Testis (tissue), 2 donors: ENCODE measurements at regions not wholly inside any gene's neighbourhood (a gene's known extent, or its start where the extent isn't known, plus 50 kb on each side); places are given as distances from the start of the nearest gene placed in this dataset.

Experiments used
- DNase-seq: peaks from one replicate; pipeline ENCODE4 v3.0.0-alpha.2; 2019
- H3K27ac ChIP-seq, 2 donors: fragments of 200-600 bp; sonication (generic); one replicate each; pipeline ENCODE4 v1.5.1; 2019
- H3K27me3 ChIP-seq: fragments of 200-600 bp; sonication (generic); one replicate; pipeline ENCODE4 v1.5.1; 2019
- H3K36me3 ChIP-seq: fragments of 200-600 bp; sonication (generic); one replicate; pipeline ENCODE4 v1.5.1; 2017; ENCODE audit warnings: low read depth; ENCODE audit errors: missing control alignments
- H3K4me1 ChIP-seq: fragments of 200-600 bp; sonication (generic); one replicate; pipeline ENCODE4 v1.5.1; 2019
- H3K4me3 ChIP-seq, 2 donors: fragments of 200-600 bp; sonication (generic); one replicate each; pipeline ENCODE4 v1.5.1; 2017 to 2019
- H3K9me3 ChIP-seq: fragments of 200-600 bp; sonication (generic); one replicate; pipeline ENCODE4 v1.5.1; 2017
- POLR2A ChIP-seq: fragments of 450-650 bp; IDR thresholded peaks from one replicate; pipeline ENCODE4 v1.6.1; 2017; ENCODE audit warnings: antibody characterized with exemption, mild to moderate bottlenecking, moderate library complexity
- WGBS, 2 donors: methylation state at CpG; one replicate each; pipeline ENCODE4 v1.1.5; 2018; 5-methylcytosine and 5-hydroxymethylcytosine counted together
- intact Hi-C: fragments of 100-400 bp; cut with DNase I; formaldehyde crosslinking; loops from one replicate; pipeline ENCODE4 v1.15.1; 2023; ENCODE audit warnings: low total_unique reads
- TF ChIP-seq, protein P1 (sequence below), 3 experiments: fragments of 450-650 bp in 2 of 3; fragments of 200-600 bp in 1 of 3; sonication (generic) in 1 of 3; IDR thresholded peaks; one replicate each; pipeline ENCODE4 v1.5.1; 2016 to 2019; ENCODE audit warnings: antibody characterized with exemption in 3 of 3, mild to moderate bottlenecking in 2 of 3, moderate library complexity in 1 of 3

DNA sequence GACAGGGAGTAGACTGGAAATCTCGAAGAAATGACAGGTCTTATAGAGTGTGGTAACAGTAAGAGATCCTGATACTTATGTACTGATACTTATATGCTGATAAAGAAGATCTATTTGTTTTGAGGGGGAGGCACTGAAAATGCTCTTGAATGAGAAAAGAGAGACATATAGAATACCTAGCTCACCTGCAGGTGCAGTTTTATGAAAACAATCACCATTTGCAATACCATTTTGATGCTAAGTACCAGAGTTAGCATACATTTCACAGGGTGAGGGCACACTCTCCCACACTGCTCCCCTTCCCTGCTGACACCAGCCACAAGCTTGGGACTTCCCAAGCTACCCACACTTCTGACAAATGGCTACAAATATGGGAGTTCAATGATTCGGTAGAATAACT, 1490.1 kb upstream of the IGFBP7 start:
- Histone ChIP-seq H3K36me3 (no peaks in the 10 kb centered on the region), H3K9me3 (no peaks in the 10 kb centered on the region), H3K27ac (no peak overlapping the region), H3K27me3 (no peaks in the 10 kb centered on the region), H3K4me1 (no peaks in the 10 kb centered on the region), H3K4me3 (no peak overlapping the region)
- intact Hi-C loops: no loop called here
- 83 to 89% methylated on average over 2 of the region's 2 CpGs for WGBS, 2 donors
- TF ChIP-seq, protein P1, sequence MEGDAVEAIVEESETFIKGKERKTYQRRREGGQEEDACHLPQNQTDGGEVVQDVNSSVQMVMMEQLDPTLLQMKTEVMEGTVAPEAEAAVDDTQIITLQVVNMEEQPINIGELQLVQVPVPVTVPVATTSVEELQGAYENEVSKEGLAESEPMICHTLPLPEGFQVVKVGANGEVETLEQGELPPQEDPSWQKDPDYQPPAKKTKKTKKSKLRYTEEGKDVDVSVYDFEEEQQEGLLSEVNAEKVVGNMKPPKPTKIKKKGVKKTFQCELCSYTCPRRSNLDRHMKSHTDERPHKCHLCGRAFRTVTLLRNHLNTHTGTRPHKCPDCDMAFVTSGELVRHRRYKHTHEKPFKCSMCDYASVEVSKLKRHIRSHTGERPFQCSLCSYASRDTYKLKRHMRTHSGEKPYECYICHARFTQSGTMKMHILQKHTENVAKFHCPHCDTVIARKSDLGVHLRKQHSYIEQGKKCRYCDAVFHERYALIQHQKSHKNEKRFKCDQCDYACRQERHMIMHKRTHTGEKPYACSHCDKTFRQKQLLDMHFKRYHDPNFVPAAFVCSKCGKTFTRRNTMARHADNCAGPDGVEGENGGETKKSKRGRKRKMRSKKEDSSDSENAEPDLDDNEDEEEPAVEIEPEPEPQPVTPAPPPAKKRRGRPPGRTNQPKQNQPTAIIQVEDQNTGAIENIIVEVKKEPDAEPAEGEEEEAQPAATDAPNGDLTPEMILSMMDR (IDR thresholded peaks at IDR 0.05): no peak
- TF ChIP-seq POLR2A: no peak
- no peak for DNase-seq

DNA sequence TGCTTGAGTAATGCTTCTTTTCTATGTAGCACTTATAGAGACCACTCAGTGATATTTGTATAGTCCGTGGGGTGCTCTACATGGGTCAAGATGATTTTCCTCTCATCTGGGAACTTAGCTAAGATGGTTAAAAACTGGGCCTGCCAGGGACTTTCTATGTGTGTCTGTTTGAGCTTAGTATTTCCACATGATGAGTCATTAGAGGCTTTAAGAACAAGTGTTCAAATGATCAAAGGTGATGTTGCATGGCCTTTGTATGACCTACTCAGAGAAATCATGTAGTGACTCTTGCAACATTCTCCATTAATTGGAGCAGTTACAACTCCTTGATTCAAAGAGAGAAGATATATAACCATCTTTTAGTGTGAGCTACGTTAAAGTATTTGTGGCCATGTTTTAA, 1480.5 kb upstream of the IGFBP7 start:
- Histone ChIP-seq H3K9me3 (no peaks in the 10 kb centered on the region), H3K27me3 (no peaks in the 10 kb centered on the region), H3K4me3 (no peak overlapping the region), H3K4me1 (no peaks in the 10 kb centered on the region), H3K27ac (no peak overlapping the region), H3K36me3 (no peaks in the 10 kb centered on the region)
- intact Hi-C loops: no loop called here
- 67 to 81% methylated on average over 2 of the region's 2 CpGs for WGBS, 2 donors
- DNase-seq: no peak
- no peak for TF ChIP-seq POLR2A
- TF ChIP-seq, protein P1 (IDR thresholded peaks at IDR 0.05): no peak

DNA sequence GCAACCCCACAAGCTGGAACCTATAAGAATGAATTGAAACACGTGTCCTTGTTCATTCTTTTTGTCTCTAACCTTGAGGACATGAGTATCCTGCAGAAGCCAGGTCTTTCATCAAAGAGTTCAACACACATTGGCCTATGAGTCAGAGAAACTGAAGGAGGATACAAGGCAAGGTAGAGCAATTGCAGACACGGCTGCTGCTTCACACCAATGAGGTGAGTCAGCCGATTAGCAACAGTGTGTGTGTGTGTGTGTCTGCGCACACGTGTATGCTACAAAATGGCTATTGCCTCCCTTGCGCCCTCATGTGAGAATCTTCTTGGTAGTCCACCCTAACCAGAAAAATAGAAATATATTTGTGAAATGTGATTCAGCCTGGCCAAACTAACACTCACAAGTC, 1477.7 kb upstream of the IGFBP7 start:
- 88 to 91% methylated on average over 6 of the region's 6 CpGs for WGBS, 2 donors
- H3K9me3 ChIP-seq: no peaks in the 10 kb centered on the region
- intact Hi-C loops: no loop called here
- no peak overlapping the region for H3K27ac ChIP-seq
- DNase-seq: no peak
- TF ChIP-seq POLR2A: no peak
- TF ChIP-seq, protein P1 (IDR thresholded peaks at IDR 0.05): no peak
- H3K4me1 ChIP-seq: no peaks in the 10 kb centered on the region
- no peaks in the 10 kb centered on the region for H3K27me3 ChIP-seq
- no peak overlapping the region for H3K4me3 ChIP-seq
- no peaks in the 10 kb centered on the region for H3K36me3 ChIP-seq

DNA sequence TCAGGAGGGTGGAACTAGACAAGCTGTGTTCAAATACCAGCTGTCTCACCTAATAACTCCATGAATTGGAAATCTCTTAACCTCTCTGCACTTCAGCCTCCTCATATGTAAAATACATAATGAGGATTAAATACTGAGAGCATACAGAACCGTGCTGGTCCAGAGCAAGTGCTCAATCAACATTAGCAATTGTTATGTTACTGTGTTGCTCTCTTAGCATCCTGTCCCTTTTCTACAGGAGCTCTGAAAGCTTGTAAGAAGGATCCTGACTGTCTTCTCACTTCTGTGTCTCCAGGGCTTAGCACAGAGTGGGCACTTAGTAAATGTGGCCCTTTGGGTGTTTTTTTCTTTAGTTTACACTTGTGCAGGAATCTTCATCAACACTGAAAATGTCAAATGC, 1456.1 kb upstream of the IGFBP7 start:
- Histone ChIP-seq H3K27ac (no peak overlapping the region), H3K27me3 (no peaks in the 10 kb centered on the region), H3K4me1 (no peaks in the 10 kb centered on the region), H3K4me3 (no peak overlapping the region), H3K9me3 (no peaks in the 10 kb centered on the region), H3K36me3 (no peaks in the 10 kb centered on the region)
- DNase-seq: no peak
- 34 to 41% methylated on average over 1 of the region's 1 CpG for WGBS, 2 donors
- intact Hi-C loops: no loop called here
- TF ChIP-seq POLR2A: no peak
- TF ChIP-seq, protein P1 (IDR thresholded peaks at IDR 0.05): no peak

DNA sequence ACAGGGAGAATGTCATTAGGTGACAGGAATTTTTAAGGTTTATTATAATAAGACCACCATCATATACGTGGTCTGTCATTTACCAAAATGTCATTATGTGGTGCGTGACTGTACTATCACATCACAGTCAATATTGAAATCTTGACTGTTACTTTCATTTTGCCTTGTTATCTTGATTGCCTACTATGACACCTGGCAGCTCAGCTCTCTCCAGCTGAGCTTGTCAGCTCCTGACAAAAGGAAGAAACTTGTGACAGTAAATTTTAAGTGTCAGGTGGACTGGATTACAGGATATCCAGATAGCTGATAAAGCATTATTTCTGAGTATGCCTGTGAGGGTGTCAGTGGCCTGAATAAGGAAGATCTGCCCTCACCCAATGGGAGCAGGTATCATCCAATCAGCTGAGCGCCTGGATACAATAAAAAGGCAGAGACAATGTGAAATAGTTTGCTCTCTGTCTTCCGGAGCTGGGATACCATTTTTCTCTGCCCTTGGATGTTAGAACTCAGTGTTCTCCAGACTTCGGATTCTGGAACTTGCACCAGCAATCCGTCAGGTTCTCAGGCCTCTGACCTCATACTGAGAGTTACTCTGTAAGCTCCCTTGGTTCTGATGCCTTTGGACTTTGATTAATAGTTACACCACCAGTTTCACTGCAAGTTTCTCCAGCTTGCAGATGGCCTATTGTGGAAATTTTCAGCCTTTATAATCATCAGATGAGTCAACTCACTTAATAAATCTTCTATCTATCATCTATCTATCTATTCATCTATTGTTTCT, 1454.7 kb upstream of the IGFBP7 start:
- 79 to 85% methylated on average over 6 of the region's 6 CpGs for WGBS, 2 donors
- no peak for DNase-seq

More for the DNA sequence above, 1454.7 kb upstream of the IGFBP7 start:
- no peaks in the 10 kb centered on the region for H3K4me1 ChIP-seq
- no peak overlapping the region for H3K27ac ChIP-seq
- intact Hi-C loops: no loop called here
- no peaks in the 10 kb centered on the region for H3K27me3 ChIP-seq
- TF ChIP-seq POLR2A: no peak
- TF ChIP-seq, protein P1 (IDR thresholded peaks at IDR 0.05): no peak
- H3K4me3 ChIP-seq: no peak overlapping the region
- H3K9me3 ChIP-seq: no peaks in the 10 kb centered on the region
- no peaks in the 10 kb centered on the region for H3K36me3 ChIP-seq
